GM12864 (cell line): ENCODE measurements at regions not wholly inside any gene's neighbourhood (a gene's known extent, or its start where the extent isn't known, plus 50 kb on each side); places are given as distances from the start of the nearest gene placed in this dataset.
"Not testable (repeated sequence)": the region's sequence is repeated elsewhere in the genome, so short reads cannot be mapped to it uniquely, and the experiment has no call there.

ENCODE experiments used
- DNase-seq: peaks from one replicate; pipeline ENCODE4 v3.0.0-alpha.2; 2011; ENCODE audit warnings: low read depth
- H3K4me3 ChIP-seq: 2 replicates; pipeline ENCODE4 v1.5.1; 2011; ENCODE audit warnings: mild to moderate bottlenecking, low read depth, low read length, control low read depth
- CTCF ChIP-seq: IDR thresholded peaks from 2 replicates; pipeline ENCODE4 v1.5.1; 2011; ENCODE audit warnings: low read depth, mild to moderate bottlenecking, moderate library complexity, low read length, control low read depth, inconsistent platforms; ENCODE audit errors: missing control alignments

GRCh38 chr2:87194254-87194999, 172.8 kb upstream of the PLGLB1 start:
- DNase-seq, H3K4me3 ChIP-seq: not testable (repeated sequence)

GRCh38 chr2:87196720-87197388, 175.2 kb upstream of the PLGLB1 start:
- not testable (repeated sequence) for DNase-seq, H3K4me3 ChIP-seq

- not testable (repeated sequence) for DNase-seq, H3K4me3 ChIP-seq
These were observed 176.8 kb upstream of the PLGLB1 start for GRCh38 chr2:87198422-87198821.

- H3K4me3 ChIP-seq, DNase-seq: not testable (repeated sequence)
These were observed 177.6 kb upstream of the PLGLB1 start for GRCh38 chr2:87199228-87199627.

GRCh38 chr2:87204569-87205147, 183.0 kb upstream of the PLGLB1 start:
- not testable (repeated sequence) for H3K4me3 ChIP-seq, DNase-seq

- DNase-seq, H3K4me3 ChIP-seq: not testable (repeated sequence)
These were observed 191.3 kb upstream of the PLGLB1 start for GRCh38 chr2:87212938-87213337.

GRCh38 chr2:87217005-87217404, 195.4 kb upstream of the PLGLB1 start:
- not testable (repeated sequence) for H3K4me3 ChIP-seq, DNase-seq

GRCh38 chr2:87217741-87218410, 196.2 kb upstream of the PLGLB1 start:
- not testable (repeated sequence) for DNase-seq, H3K4me3 ChIP-seq

GRCh38 chr2:87220651-87221050, 199.0 kb upstream of the PLGLB1 start:
- DNase-seq, H3K4me3 ChIP-seq: not testable (repeated sequence)

GRCh38 chr2:87222131-87222530, 200.5 kb upstream of the PLGLB1 start:
- not testable (repeated sequence) for DNase-seq, H3K4me3 ChIP-seq

GRCh38 chr2:87223873-87224272, 202.2 kb upstream of the PLGLB1 start:
- not testable (repeated sequence) for H3K4me3 ChIP-seq, DNase-seq

- H3K4me3 ChIP-seq, DNase-seq: not testable (repeated sequence)
- peak; percentile 33 for TF ChIP-seq CTCF
These were observed 207.5 kb upstream of the PLGLB1 start for GRCh38 chr2:87229091-87229689.

GRCh38 chr2:87229964-87230363, 208.3 kb upstream of the PLGLB1 start:
- not testable (repeated sequence) for H3K4me3 ChIP-seq, DNase-seq

GRCh38 chr2:87235333-87235981, 213.8 kb upstream of the PLGLB1 start:
- not testable (repeated sequence) for H3K4me3 ChIP-seq, DNase-seq

- DNase-seq, H3K4me3 ChIP-seq: not testable (repeated sequence)
These were observed 216.1 kb upstream of the PLGLB1 start for GRCh38 chr2:87237570-87238336.

GRCh38 chr2:87239558-87240215, 218.0 kb upstream of the PLGLB1 start:
- DNase-seq, H3K4me3 ChIP-seq: not testable (repeated sequence)
